Aorta (tissue), 5 donors: ENCODE measurements at regions not wholly inside any gene's neighbourhood (a gene's known extent, or its start where the extent isn't known, plus 50 kb on each side); places are given as distances from the start of the nearest gene placed in this dataset.
A peak's percentile ranks its signal among the peaks of the same experiment; 100 is the strongest.

Experiments
- ATAC-seq: fragments of 200-7000 bp; cut with Tn5 transposase; one replicate; pipeline ENCODE4 v1.9.1; 2022; ENCODE audit warnings: moderate library complexity; ENCODE audit not compliant: low FRiP score
- DNase-seq, 2 donors: peaks; one replicate each; pipeline ENCODE4 v3.0.0-alpha.2; 2020
- H3K27ac ChIP-seq, 2 donors: one replicate each; pipeline ENCODE4 v1.5.1; 2013; ENCODE audit warnings: low read length in 2 of 2, mild to moderate bottlenecking in 2 of 2, moderate library complexity in 2 of 2, control low read depth in 1 of 2, inconsistent platforms in 1 of 2, low read depth in 1 of 2
- H3K27me3 ChIP-seq, 2 donors: one replicate each; pipeline ENCODE4 v1.6.1; 2013; ENCODE audit warnings: control low read depth in 1 of 2, low read length in 1 of 2, mild to moderate bottlenecking in 1 of 2, moderate library complexity in 1 of 2; ENCODE audit not compliant: insufficient read depth in 2 of 2, control insufficient read depth in 1 of 2
- H3K36me3 ChIP-seq, 2 donors: one replicate each; pipeline ENCODE4 v1.6.1; 2013; ENCODE audit warnings: control low read depth in 1 of 2, low read length in 1 of 2, mild to moderate bottlenecking in 1 of 2; ENCODE audit not compliant: insufficient read depth in 2 of 2, control insufficient read depth in 1 of 2
- H3K4me1 ChIP-seq, 2 donors: one replicate each; pipeline ENCODE4 v1.6.1; 2013; ENCODE audit warnings: low read length in 2 of 2, control low read depth in 1 of 2, mild to moderate bottlenecking in 1 of 2, moderate library complexity in 1 of 2; ENCODE audit not compliant: insufficient read depth in 2 of 2, control insufficient read depth in 1 of 2
- H3K4me3 ChIP-seq, 2 donors: one replicate each; pipeline ENCODE4 v1.5.1; 2013; ENCODE audit warnings: low read length in 2 of 2, control low read depth in 1 of 2, mild to moderate bottlenecking in 1 of 2
- H3K9me3 ChIP-seq: one replicate; pipeline ENCODE4 v1.6.1; 2013; ENCODE audit warnings: mild to moderate bottlenecking, low read length; ENCODE audit not compliant: control insufficient read depth
- WGBS, 2 donors: extraction: QIAGEN DNeasy Blood & Tissue Kit; methylation state at CpG; one replicate each; pipeline ENCODE4 v1.1.7; 2013; 5-methylcytosine and 5-hydroxymethylcytosine counted together
- intact Hi-C, 2 donors: fragments of 100-400 bp; cut with DNase I; formaldehyde crosslinking; loops; one replicate each; pipeline versions ENCODE4 v1.14.2 to v1.15.0; 2022
- donor health status: healthy with polysubstance abuse.
- donor health status: Bipolar disorder and iron deficiency.
- donor health status: DM: no; HTN: no; CAD: no.
- donor health status: DM: no; HTN: no; CAD: no.
- donor health status: DM: yes; HTN: yes; CAD: no.

DNA sequence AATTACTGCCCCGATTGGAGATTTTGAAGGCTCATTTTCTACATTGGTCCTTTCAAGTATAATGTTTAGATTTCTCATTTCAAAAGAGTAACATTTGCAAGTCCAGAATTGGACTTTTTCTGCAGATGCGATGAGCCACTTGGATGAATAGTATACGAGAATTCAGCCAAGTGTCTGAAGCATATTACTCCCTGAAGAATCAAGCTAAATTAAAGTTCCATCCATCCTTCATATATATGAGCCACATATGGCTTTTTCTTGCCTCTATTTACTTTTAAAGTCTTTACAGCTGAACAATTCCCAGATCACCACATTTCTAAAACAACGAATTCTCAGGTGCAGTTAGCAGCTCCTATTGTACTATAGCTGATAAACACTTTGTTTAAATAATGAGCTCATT, 288.7 kb downstream of the CEMIP2 start:
- WGBS, 2 donors = 67 to 78% methylated on average over 4 of the region's 4 CpGs
- Histone ChIP-seq H3K4me1 (no peaks in the 10 kb centered on the region), H3K27ac (no peak overlapping the region), H3K9me3 (no peaks in the 10 kb centered on the region), H3K4me3 (no peak overlapping the region), H3K27me3 (no peaks in the 10 kb centered on the region), H3K36me3 (no peaks in the 10 kb centered on the region)
- ATAC-seq (no peak), DNase-seq (no peak)
- intact Hi-C loops = no loop called here

DNA sequence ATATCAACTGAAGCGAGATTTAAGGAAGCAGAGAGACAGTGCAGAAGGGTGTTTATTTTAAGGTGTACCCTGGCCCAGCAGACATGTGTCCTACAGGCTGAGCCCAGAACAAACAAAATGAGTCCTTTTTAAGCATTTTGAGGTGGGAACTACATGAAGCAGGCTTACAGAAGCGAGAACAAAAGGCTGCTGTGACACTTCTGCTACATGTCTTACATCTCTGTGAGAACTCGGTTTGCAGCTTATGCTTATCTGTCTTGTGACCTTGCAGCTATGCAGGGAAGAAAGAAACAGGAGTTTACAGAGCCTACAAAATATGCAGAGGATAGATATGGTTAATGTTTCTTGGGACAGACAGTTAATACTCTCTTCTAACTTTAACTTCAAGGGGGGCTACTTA, 295.9 kb downstream of the CEMIP2 start:
- no peaks in the 10 kb centered on the region for H3K4me1 ChIP-seq
- H3K27ac ChIP-seq = no peak overlapping the region
- H3K9me3 ChIP-seq = no peaks in the 10 kb centered on the region
- H3K27me3 ChIP-seq = no peaks in the 10 kb centered on the region
- no peaks in the 10 kb centered on the region for H3K36me3 ChIP-seq
- DNase-seq (no peak), ATAC-seq (no peak)
- H3K4me3 ChIP-seq = no peak overlapping the region
- intact Hi-C loops = no loop called here
- WGBS, 2 donors = 23 to 30% methylated on average over 3 of the region's 3 CpGs

DNA sequence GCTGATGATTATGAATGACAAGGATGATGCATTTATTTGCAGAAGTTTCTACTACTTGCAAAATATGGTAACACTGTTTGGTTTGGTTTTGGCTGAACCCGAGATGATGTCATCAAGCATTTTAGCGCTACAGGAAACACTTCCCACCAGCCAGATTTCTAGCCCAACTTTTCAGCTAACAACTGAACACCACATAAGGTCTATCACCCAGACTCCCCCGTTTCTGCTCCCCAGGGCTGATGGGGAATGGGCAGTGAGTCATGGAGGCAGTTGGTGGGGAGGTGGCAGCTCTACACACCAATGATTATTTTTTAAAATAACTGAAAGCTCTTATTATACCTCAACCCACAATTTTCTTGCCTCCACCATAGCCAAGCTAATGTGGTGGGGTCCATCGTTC, 302.9 kb downstream of the CEMIP2 start:
- Histone ChIP-seq H3K4me1 (no peaks in the 10 kb centered on the region), H3K4me3 (no peak overlapping the region), H3K27me3 (no peaks in the 10 kb centered on the region), H3K36me3 (no peaks in the 10 kb centered on the region), H3K9me3 (no peaks in the 10 kb centered on the region), H3K27ac (no peak overlapping the region)
- WGBS, 2 donors = 60 to 65% methylated on average over 4 of the region's 4 CpGs
- no peak for ATAC-seq
- no peak for DNase-seq
- intact Hi-C loops = no loop called here

DNA sequence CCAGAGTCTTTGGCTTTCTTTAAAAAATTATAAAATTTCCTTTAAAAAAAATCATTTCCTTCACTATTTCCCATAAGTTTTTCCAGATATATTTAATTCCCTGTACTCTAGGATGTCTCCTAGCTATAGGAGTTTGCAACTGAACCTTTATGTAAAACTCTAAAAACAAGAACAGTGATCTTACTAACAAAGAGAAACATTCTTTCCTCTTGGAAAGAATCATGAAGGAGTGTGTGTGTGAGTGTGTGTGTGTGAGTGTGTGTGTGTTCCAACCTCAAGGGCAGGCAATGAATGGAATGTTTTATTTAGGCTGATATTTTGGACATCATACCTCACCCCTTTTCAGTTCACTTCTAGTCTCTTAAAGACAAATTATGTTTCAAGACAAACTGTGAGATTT, 309.2 kb downstream of the CEMIP2 start:
- no peak overlapping the region for H3K4me3 ChIP-seq
- no peak overlapping the region for H3K27ac ChIP-seq
- H3K27me3 ChIP-seq = no peaks in the 10 kb centered on the region
- no peak for DNase-seq
- no peaks in the 10 kb centered on the region for H3K9me3 ChIP-seq
- intact Hi-C loops = no loop called here
- H3K36me3 ChIP-seq = no peaks in the 10 kb centered on the region
- H3K4me1 ChIP-seq = no peaks in the 10 kb centered on the region
- ATAC-seq = no peak

DNA sequence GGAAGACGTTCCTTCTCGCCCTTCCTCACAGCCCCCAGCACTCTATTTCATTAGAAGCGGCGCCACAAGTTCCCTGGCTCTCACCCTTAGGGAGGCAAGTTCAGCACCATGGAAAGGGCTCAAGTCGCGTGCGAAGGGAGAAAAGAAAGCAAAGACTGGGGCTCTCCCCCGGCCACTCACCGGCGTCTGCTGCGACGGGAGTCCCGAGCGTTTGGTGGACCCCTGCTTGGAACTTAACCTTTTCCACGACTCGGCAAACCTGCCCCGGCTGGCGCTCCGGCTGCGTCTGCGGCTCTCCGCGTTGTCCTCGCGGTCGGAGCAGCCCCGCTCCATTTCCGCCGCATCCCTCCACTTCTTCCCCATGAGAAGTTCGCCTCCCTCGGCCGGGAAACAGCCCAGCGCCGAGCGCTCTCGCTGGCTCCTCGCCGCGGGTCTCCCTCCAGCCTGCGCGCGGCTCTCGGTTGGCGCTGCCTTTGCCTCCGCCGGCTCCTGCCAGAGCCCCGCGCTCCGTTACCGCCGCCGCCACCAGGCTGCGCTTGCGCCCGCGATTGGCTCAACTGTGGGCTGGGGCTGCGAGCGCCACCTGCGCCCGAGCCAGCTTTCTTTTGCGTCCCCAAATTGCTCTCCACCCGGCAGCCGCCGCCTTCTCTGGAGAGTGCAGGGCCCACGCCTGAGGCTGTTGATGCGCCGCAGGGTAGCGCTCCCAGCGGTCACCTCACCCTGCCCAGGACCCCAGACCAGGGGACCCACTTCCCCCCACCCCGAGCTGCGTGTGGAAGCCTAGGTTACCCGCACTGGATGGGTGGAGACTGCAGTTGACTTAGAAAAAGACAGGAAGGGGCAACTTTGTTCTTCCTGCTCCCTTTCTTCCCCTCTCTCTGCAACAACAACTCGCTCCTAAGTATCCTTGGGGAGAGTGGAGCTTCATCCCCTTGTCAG, 321.6 kb downstream of the CEMIP2 start:
- H3K36me3 ChIP-seq = no peaks in the 10 kb centered on the region
- H3K4me1 ChIP-seq = no peaks in the 10 kb centered on the region
- H3K27ac ChIP-seq = no peak overlapping the region
- H3K27me3 ChIP-seq = peaks cover 0 to 3% of the 10 kb centered on the region in 2 donors
- intact Hi-C loops = no loop called here
- no peak overlapping the region for H3K4me3 ChIP-seq
- H3K9me3 ChIP-seq = peaks cover 1% of the 10 kb centered on the region
- DNase-seq = peak in 1 of 2 donors; percentile 72
- 2 to 3% methylated on average over 66 to 73 of the region's 73 CpGs for WGBS, 2 donors
- peak; percentile 67 for ATAC-seq

DNA sequence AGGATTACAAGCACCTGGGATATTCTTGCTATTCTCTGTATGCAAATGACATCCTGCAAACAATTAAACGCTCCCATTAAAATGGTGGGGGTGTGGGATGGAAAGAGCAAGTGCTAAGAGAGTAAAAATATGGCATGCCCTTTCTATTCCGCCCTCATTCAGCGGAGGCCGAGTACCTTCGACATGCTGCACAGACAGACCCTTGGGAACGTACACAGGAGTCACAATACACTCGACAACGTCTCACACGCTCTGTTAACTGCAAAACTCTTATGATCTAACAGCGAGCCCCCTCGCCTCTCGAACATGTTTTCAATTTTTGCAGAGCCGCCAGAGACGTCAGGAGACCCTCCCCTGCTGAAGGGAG, 322.2 kb downstream of the CEMIP2 start:
- no peak for ATAC-seq
- H3K4me1 ChIP-seq = no peaks in the 10 kb centered on the region
- no peak for DNase-seq
- WGBS, 2 donors = 48 to 51% methylated on average over 14 of the region's 14 CpGs
- peaks cover 0 to 3% of the 10 kb centered on the region in 2 donors for H3K27me3 ChIP-seq
- no peaks in the 10 kb centered on the region for H3K36me3 ChIP-seq
- H3K27ac ChIP-seq = no peak overlapping the region
- intact Hi-C loops = no loop called here
- H3K9me3 ChIP-seq = peaks cover 1% of the 10 kb centered on the region
- no peak overlapping the region for H3K4me3 ChIP-seq

DNA sequence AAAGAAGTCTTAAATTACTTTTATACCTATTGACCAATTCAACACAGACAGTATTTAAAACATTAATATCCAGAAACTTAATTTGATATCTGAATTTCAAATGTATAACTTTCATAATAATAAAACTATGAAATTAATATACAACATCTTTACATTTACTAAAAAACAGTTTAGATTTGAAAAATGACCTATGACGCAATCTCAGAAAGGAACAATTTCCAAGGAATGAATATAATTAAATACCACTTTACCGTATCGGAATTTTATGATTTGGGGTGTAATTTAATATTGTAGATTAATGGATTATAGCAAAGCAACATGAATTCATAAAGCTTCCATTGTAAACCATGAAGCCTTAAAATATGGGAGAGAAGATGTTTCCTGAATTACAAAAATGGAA, 321.5 kb upstream of the TRPM3 start:
- 93 to 95% methylated on average over 3 of the region's 3 CpGs for WGBS, 2 donors
- intact Hi-C loops = no loop called here
- Histone ChIP-seq H3K27ac (no peak overlapping the region), H3K36me3 (no peaks in the 10 kb centered on the region), H3K9me3 (peaks cover 1% of the 10 kb centered on the region), H3K27me3 (peaks cover 0 to 3% of the 10 kb centered on the region in 2 donors), H3K4me3 (no peak overlapping the region), H3K4me1 (no peaks in the 10 kb centered on the region)
- DNase-seq = no peak
- no peak for ATAC-seq

DNA sequence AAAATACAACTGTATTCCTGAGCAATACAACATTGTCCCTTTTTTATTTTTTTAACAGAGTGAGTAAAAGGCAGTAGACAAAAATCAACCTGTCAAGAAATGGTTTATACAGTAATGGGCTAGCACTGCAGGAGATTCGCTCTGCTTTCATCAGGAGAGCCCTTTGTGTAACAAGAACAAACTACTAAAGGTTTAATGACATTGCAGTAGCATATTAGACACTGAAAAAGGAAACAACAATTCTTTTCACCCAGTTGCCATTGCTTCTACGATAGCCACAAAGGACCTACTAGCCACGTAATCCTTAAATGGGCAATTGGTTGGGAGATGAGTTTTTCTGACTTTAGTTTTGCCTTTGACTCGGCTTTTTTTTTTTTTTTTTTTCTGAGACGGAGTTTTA, 319.8 kb upstream of the TRPM3 start:
- Histone ChIP-seq H3K4me1 (no peaks in the 10 kb centered on the region), H3K27me3 (peaks cover 0 to 2% of the 10 kb centered on the region in 2 donors), H3K27ac (no peak overlapping the region), H3K4me3 (no peak overlapping the region), H3K36me3 (no peaks in the 10 kb centered on the region), H3K9me3 (no peaks in the 10 kb centered on the region)
- intact Hi-C loops = no loop called here
- no peak for DNase-seq
- WGBS, 2 donors = 83 to 84% methylated on average over 5 of the region's 5 CpGs
- no peak for ATAC-seq

DNA sequence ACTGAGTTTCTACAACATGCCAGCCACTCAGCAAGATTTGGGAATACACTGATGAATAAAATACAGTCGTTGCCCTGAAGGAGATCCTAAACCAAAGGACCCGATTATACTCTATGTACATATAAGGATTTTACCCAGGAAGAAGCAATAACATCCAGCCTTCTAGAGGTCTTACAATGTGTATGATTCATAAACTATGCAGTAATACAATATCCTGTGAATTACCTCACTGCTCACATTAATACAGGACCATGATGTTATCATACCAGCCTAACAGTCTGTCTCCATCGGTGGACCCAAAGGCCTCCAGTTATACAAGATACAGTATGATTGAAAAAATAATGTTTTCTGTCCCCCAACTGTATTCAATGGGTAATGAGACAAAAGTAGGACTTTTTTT, 310.5 kb upstream of the TRPM3 start:
- H3K9me3 ChIP-seq = peaks cover 1% of the 10 kb centered on the region
- H3K4me1 ChIP-seq = no peaks in the 10 kb centered on the region
- H3K27me3 ChIP-seq = no peaks in the 10 kb centered on the region
- H3K36me3 ChIP-seq = no peaks in the 10 kb centered on the region
- DNase-seq (no peak), ATAC-seq (no peak)
- intact Hi-C loops = no loop called here
- H3K27ac ChIP-seq = no peak overlapping the region
- 88 to 91% methylated on average over 3 of the region's 3 CpGs for WGBS, 2 donors
- no peak overlapping the region for H3K4me3 ChIP-seq
